Dendritic cell treated with granulocyte-macrophage colony-stimulating factor and Interleukin-4, amounts not matched to agents 40 ng/mL and 50 ng/mL, for 4 days (primary cell): ENCODE measurements at regions not wholly inside any gene's neighbourhood (a gene's known extent, or its start where the extent isn't known, plus 50 kb on each side); places are given as distances from the start of the nearest gene placed in this dataset.
"Not testable (repeated sequence)": the region's sequence is repeated elsewhere in the genome, so short reads cannot be mapped to it uniquely, and the experiment has no call there.

Experiments used
- H3K27ac Mint-ChIP-seq: one replicate; pipeline ENCODE4 v1.8.0; 2022; ENCODE audit warnings: mild to moderate bottlenecking, mixed read lengths
- H3K27me3 Mint-ChIP-seq: one replicate; pipeline ENCODE4 v1.8.0; 2022; ENCODE audit warnings: mild to moderate bottlenecking, mixed read lengths
- H3K36me3 Mint-ChIP-seq: one replicate; pipeline ENCODE4 v1.8.0; 2022; ENCODE audit warnings: low read depth, mixed read lengths
- H3K4me1 Mint-ChIP-seq: one replicate; pipeline ENCODE4 v1.8.0; 2022; ENCODE audit warnings: low read depth, mixed read lengths
- H3K4me3 Mint-ChIP-seq: one replicate; pipeline ENCODE4 v1.8.0; 2022; ENCODE audit warnings: mild to moderate bottlenecking, moderate library complexity, mixed read lengths
- H3K9me3 Mint-ChIP-seq: one replicate; pipeline ENCODE4 v1.8.0; 2022; ENCODE audit warnings: mixed read lengths
- intact Hi-C: fragments of 100-400 bp; cut with micrococcal nuclease; formaldehyde crosslinking; loops from one replicate; pipeline ENCODE4 v1.15.0; 2022

- intact Hi-C loops, result no loop called here
- H3K9me3 Mint-ChIP-seq, result no peaks in the 10 kb centered on the region
- H3K36me3 Mint-ChIP-seq, result no peaks in the 10 kb centered on the region
- H3K4me3 Mint-ChIP-seq, result no peak overlapping the region
- no peaks in the 10 kb centered on the region for H3K4me1 Mint-ChIP-seq
- H3K27me3 Mint-ChIP-seq, result no peaks in the 10 kb centered on the region
- no peak overlapping the region for H3K27ac Mint-ChIP-seq
Observed at GRCh38 chr12:127014079-127014478, 1252.9 kb upstream of the TMEM132C start.

- Mint-ChIP-seq H3K36me3 (no peaks in the 10 kb centered on the region), H3K27me3 (no peaks in the 10 kb centered on the region), H3K4me1 (no peaks in the 10 kb centered on the region), H3K4me3 (no peak overlapping the region), H3K9me3 (no peaks in the 10 kb centered on the region), H3K27ac (no peak overlapping the region)
- intact Hi-C loops, result no loop called here
Observed at GRCh38 chr12:127024791-127025190, 1242.2 kb upstream of the TMEM132C start.

GRCh38 chr12:127025545-127025944 is 1241.4 kb upstream of the TMEM132C start:
- no peak overlapping the region for H3K4me3 Mint-ChIP-seq
- no peaks in the 10 kb centered on the region for H3K4me1 Mint-ChIP-seq
- no peak overlapping the region for H3K27ac Mint-ChIP-seq
- no peaks in the 10 kb centered on the region for H3K36me3 Mint-ChIP-seq
- H3K9me3 Mint-ChIP-seq, result no peaks in the 10 kb centered on the region
- intact Hi-C loops, result no loop called here
- no peaks in the 10 kb centered on the region for H3K27me3 Mint-ChIP-seq

- intact Hi-C loops, result no loop called here
- Mint-ChIP-seq H3K27me3 (no peaks in the 10 kb centered on the region), H3K4me1 (no peaks in the 10 kb centered on the region), H3K36me3 (no peaks in the 10 kb centered on the region), H3K4me3 (no peak overlapping the region), H3K9me3 (peaks cover 4% of the 10 kb centered on the region), H3K27ac (no peak overlapping the region)
Observed at GRCh38 chr12:127035011-127035879, 1231.7 kb upstream of the TMEM132C start.

- no peak overlapping the region for H3K4me3 Mint-ChIP-seq
- H3K27ac Mint-ChIP-seq, result no peak overlapping the region
- peaks cover 5% of the 10 kb centered on the region for H3K4me1 Mint-ChIP-seq
- H3K27me3 Mint-ChIP-seq, result no peaks in the 10 kb centered on the region
- no peaks in the 10 kb centered on the region for H3K36me3 Mint-ChIP-seq
- peaks cover 9% of the 10 kb centered on the region for H3K9me3 Mint-ChIP-seq
- intact Hi-C loops, result no loop called here
Observed at GRCh38 chr12:127038152-127038551, 1228.8 kb upstream of the TMEM132C start.

- Mint-ChIP-seq H3K27ac (no peak overlapping the region), H3K4me1 (peaks cover 5% of the 10 kb centered on the region), H3K36me3 (no peaks in the 10 kb centered on the region), H3K4me3 (no peak overlapping the region), H3K27me3 (no peaks in the 10 kb centered on the region), H3K9me3 (peaks cover 9% of the 10 kb centered on the region)
- intact Hi-C loops, result no loop called here
Observed at GRCh38 chr12:127038761-127039160, 1228.2 kb upstream of the TMEM132C start.

- peaks cover 9% of the 10 kb centered on the region for H3K9me3 Mint-ChIP-seq
- H3K4me1 Mint-ChIP-seq, result peaks cover 5% of the 10 kb centered on the region
- H3K4me3 Mint-ChIP-seq, result no peak overlapping the region
- no peaks in the 10 kb centered on the region for H3K27me3 Mint-ChIP-seq
- no peaks in the 10 kb centered on the region for H3K36me3 Mint-ChIP-seq
- intact Hi-C loops, result no loop called here
- H3K27ac Mint-ChIP-seq, result no peak overlapping the region
Observed at GRCh38 chr12:127041985-127042625, 1224.9 kb upstream of the TMEM132C start.

- H3K9me3 Mint-ChIP-seq, result peaks cover 9% of the 10 kb centered on the region
- intact Hi-C loops, result no loop called here
Observed at GRCh38 chr12:127043731-127044130, 1223.2 kb upstream of the TMEM132C start.

GRCh38 chr12:127044836-127045235 is 1222.1 kb upstream of the TMEM132C start:
- Mint-ChIP-seq H3K36me3 (no peaks in the 10 kb centered on the region), H3K4me3 (no peak overlapping the region), H3K27ac (no peak overlapping the region), H3K4me1 (peaks cover 5% of the 10 kb centered on the region), H3K9me3 (peaks cover 9% of the 10 kb centered on the region), H3K27me3 (no peaks in the 10 kb centered on the region)
- intact Hi-C loops, result no loop called here

More at GRCh38 chr12:127043731-127044130, 1223.2 kb upstream of the TMEM132C start:
- H3K27ac Mint-ChIP-seq, result no peak overlapping the region
- no peak overlapping the region for H3K4me3 Mint-ChIP-seq
- H3K36me3 Mint-ChIP-seq, result no peaks in the 10 kb centered on the region
- H3K4me1 Mint-ChIP-seq, result peaks cover 5% of the 10 kb centered on the region
- no peaks in the 10 kb centered on the region for H3K27me3 Mint-ChIP-seq

- H3K4me1 Mint-ChIP-seq, result peaks cover 5% of the 10 kb centered on the region
- intact Hi-C loops, result no loop called here
- no peak overlapping the region for H3K4me3 Mint-ChIP-seq
- no peaks in the 10 kb centered on the region for H3K9me3 Mint-ChIP-seq
- H3K27me3 Mint-ChIP-seq, result no peaks in the 10 kb centered on the region
- no peaks in the 10 kb centered on the region for H3K36me3 Mint-ChIP-seq
- H3K27ac Mint-ChIP-seq, result no peak overlapping the region
Observed at GRCh38 chr12:127046467-127046866, 1220.5 kb upstream of the TMEM132C start.

- no peaks in the 10 kb centered on the region for H3K9me3 Mint-ChIP-seq
- H3K4me3 Mint-ChIP-seq, result no peak overlapping the region
- intact Hi-C loops, result no loop called here
- H3K27me3 Mint-ChIP-seq, result no peaks in the 10 kb centered on the region
- H3K36me3 Mint-ChIP-seq, result no peaks in the 10 kb centered on the region
- no peak overlapping the region for H3K27ac Mint-ChIP-seq
- H3K4me1 Mint-ChIP-seq, result no peaks in the 10 kb centered on the region
Observed at GRCh38 chr12:127048057-127048456, 1218.9 kb upstream of the TMEM132C start.

GRCh38 chr12:127048525-127048924 is 1218.4 kb upstream of the TMEM132C start:
- H3K27me3 Mint-ChIP-seq, H3K36me3 Mint-ChIP-seq, H3K4me3 Mint-ChIP-seq, H3K27ac Mint-ChIP-seq, H3K4me1 Mint-ChIP-seq, intact Hi-C loops, H3K9me3 Mint-ChIP-seq: not testable (repeated sequence)

- no peak overlapping the region for H3K4me3 Mint-ChIP-seq
- H3K9me3 Mint-ChIP-seq, result no peaks in the 10 kb centered on the region
- H3K36me3 Mint-ChIP-seq, result no peaks in the 10 kb centered on the region
- H3K4me1 Mint-ChIP-seq, result no peaks in the 10 kb centered on the region
- no peaks in the 10 kb centered on the region for H3K27me3 Mint-ChIP-seq
- no peak overlapping the region for H3K27ac Mint-ChIP-seq
- intact Hi-C loops, result no loop called here
Observed at GRCh38 chr12:127051139-127051538, 1215.8 kb upstream of the TMEM132C start.

GRCh38 chr12:127052511-127053232 is 1214.3 kb upstream of the TMEM132C start:
- H3K27ac Mint-ChIP-seq, result no peak overlapping the region
- no peak overlapping the region for H3K4me3 Mint-ChIP-seq
- intact Hi-C loops, result no loop called here
- no peaks in the 10 kb centered on the region for H3K27me3 Mint-ChIP-seq
- no peaks in the 10 kb centered on the region for H3K9me3 Mint-ChIP-seq
- H3K36me3 Mint-ChIP-seq, result no peaks in the 10 kb centered on the region
- no peaks in the 10 kb centered on the region for H3K4me1 Mint-ChIP-seq
